ENCODE measurements at regions not wholly inside any gene's neighbourhood (a gene's known extent, or its start where the extent isn't known, plus 50 kb on each side); places are given as distances from the start of the nearest gene placed in this dataset.

DNA sequence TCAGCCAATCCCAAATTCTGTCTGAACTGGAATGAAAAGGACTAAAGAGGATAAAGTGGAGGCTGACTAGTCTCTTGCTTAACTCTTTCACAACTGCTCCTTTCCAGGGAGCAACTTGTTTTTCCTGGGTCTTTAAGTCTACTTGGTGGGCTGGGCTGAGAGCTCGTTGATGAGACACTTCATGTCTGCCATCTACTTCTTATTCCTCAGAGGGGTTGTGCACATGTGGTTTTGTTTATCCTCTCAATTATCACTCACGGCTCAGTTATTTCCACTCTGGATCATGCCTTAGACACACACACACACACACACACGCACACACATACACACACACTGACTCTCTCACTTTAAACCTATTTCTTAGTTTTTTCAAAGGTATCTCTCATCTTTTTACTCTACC is 298.6 kb upstream of the MTPN start:
- TF ChIP-seq CTCF (IDR thresholded peaks at IDR 0.05; ENCODE audit: extremely low read depth in 1 of 2, insufficient read depth in 1 of 2, low read depth in 1 of 2, low read length in 2 of 2), result no peak
- no peak for TF ChIP-seq EZH2 (IDR thresholded peaks at IDR 0.05; ENCODE audit: borderline replicate concordance, low read depth, low read length, severe bottlenecking)

Measured in endothelial cell of umbilical vein (primary cell).